ENCODE measurements at regions not wholly inside any gene's neighbourhood (a gene's known extent, or its start where the extent isn't known, plus 50 kb on each side); places are given as distances from the start of the nearest gene placed in this dataset.

DNA sequence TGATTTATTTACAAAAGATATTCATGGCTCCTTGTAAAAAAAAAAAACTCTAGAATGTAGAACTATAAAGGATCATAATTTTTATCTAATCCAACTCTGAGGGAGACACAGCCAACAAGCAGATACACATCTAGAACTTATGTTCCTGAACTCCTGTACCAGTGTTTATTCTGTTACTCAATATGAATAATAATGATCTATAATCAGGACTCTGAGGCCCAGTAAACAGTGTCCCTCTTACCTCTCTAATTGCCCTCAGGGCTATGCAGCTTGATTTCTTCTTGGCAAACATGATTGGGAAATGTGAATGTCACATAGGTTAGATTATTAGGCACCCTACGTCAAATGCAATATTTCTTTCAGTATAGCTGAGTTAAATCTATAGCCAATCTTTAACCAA lies 391.6 kb upstream of the RPS23 start:
- H3K27ac ChIP-seq (ENCODE audit: low read depth, low read length) = no peak overlapping the region
- DNase-seq (ENCODE audit: low read depth in 1 of 2, low spot score in 2 of 2) (no peak), FAIRE-seq (no peak)
- H2AFZ ChIP-seq (ENCODE audit: low read length) = no peak overlapping the region
- H2BK20ac ChIP-seq (ENCODE audit: low read length) = no peak overlapping the region
- WGBS, 2 experiments (ENCODE audit: extremely low coverage in 1 of 2, insufficient coverage in 1 of 2, insufficient read length in 1 of 2, insufficient replicate concordance in 2 of 2, low coverage in 1 of 2, low lambda C conversion rate in 2 of 2, missing lambda C conversion rate in 1 of 2) = 100% methylated on average over 1 of the region's 1 CpG; no CpG with 5 or more reads in 1 of the 2 experiments
- H3K23ac ChIP-seq (ENCODE audit: insufficient read length) = no peak overlapping the region
- H3K4me3 ChIP-seq (ENCODE audit: extremely low read depth in 1 of 4, insufficient read depth in 2 of 4, low read depth in 3 of 4, low read length in 4 of 4) = no peak overlapping the region
- no peaks in the 10 kb centered on the region; a peak in 1 of 7 replicates for H3K4me1 ChIP-seq (replicated peaks in 1 of 4; ENCODE audit: control insufficient read depth in 3 of 4, insufficient read depth in 4 of 4, low read length in 3 of 4)
- no peak overlapping the region for H3K56ac ChIP-seq (replicated peaks; ENCODE audit: insufficient read length, low read depth, low read length)
- no peak overlapping the region for H2BK120ac ChIP-seq (replicated peaks; ENCODE audit: low read depth, low read length)
- no peak overlapping the region for H3K18ac ChIP-seq (ENCODE audit: extremely low read depth, low read length)
- no peaks in the 10 kb centered on the region for H3K79me1 ChIP-seq (ENCODE audit: low read depth, low read length)
- no peak overlapping the region for H4K8ac ChIP-seq (ENCODE audit: extremely low read depth, insufficient read depth, low read length)
- H4K91ac ChIP-seq (replicated peaks; ENCODE audit: insufficient read length, low read length) = no peak overlapping the region
- no peaks in the 10 kb centered on the region for H3K79me2 ChIP-seq (ENCODE audit: control insufficient read depth in 1 of 2, insufficient read depth in 2 of 2, low read length in 2 of 2)
- CTCF ChIA-PET (ENCODE audit: partially characterized antibody) = interaction anchor here (0.7 kb wide), 1 partner anchor 8 kb away, joined by 3 read pairs; no protein-coding TSS in a partner anchor
- H2BK5ac ChIP-seq (ENCODE audit: low read depth, low read length) = no peak overlapping the region
- POLR2A ChIA-PET (ENCODE audit: partially characterized antibody) = no interaction called here
- no peak overlapping the region for H3K14ac ChIP-seq (ENCODE audit: insufficient read length)
- no peak overlapping the region for H2BK15ac ChIP-seq (ENCODE audit: low read length)
- no peak overlapping the region for H3K9ac ChIP-seq (replicated peaks in 1 of 4; ENCODE audit: extremely low read depth in 1 of 4, low read depth in 3 of 4, low read length in 3 of 4)
- no peak overlapping the region for H2AK5ac ChIP-seq (ENCODE audit: low read depth, low read length)
- peaks cover 0 to 1% (median 0%) of the 10 kb centered on the region in 4 experiments; a peak in 1 of 7 replicates for H3K27me3 ChIP-seq (replicated peaks in 1 of 4; ENCODE audit: control insufficient read depth in 3 of 4, extremely low read depth in 1 of 4, insufficient read depth in 3 of 4, low read length in 3 of 4)
- no peak overlapping the region for H3K4me2 ChIP-seq (ENCODE audit: insufficient read depth in 1 of 2, low read depth in 2 of 2, low read length in 2 of 2)
- no peak overlapping the region for H2BK12ac ChIP-seq (ENCODE audit: low read depth, low read length)
- H3K23me2 ChIP-seq (ENCODE audit: low read depth, low read length) = no peaks in the 10 kb centered on the region
- no peaks in the 10 kb centered on the region for H3K36me3 ChIP-seq (ENCODE audit: control insufficient read depth in 2 of 4, insufficient read depth in 4 of 4, low read length in 3 of 4)
- H4K20me1 ChIP-seq (replicated peaks in 1 of 2; ENCODE audit: control insufficient read depth in 1 of 2, insufficient read depth in 2 of 2, low read length in 2 of 2) = no peaks in the 10 kb centered on the region
- H4K5ac ChIP-seq (ENCODE audit: insufficient read length, low read depth, low read length) = no peak overlapping the region
- H3K9me3 ChIP-seq (ENCODE audit: insufficient read depth in 2 of 2, low read depth in 1 of 2, low read length in 1 of 2) = no peaks in the 10 kb centered on the region
- H3K4ac ChIP-seq (replicated peaks; ENCODE audit: insufficient read length, low read depth, low read length) = no peak overlapping the region
- no peak for TF ChIP-seq CREB1 (IDR thresholded peaks at IDR 0.05)
- TF ChIP-seq, protein P1, sequence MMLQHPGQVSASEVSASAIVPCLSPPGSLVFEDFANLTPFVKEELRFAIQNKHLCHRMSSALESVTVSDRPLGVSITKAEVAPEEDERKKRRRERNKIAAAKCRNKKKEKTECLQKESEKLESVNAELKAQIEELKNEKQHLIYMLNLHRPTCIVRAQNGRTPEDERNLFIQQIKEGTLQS (IDR thresholded peaks at IDR 0.05; ENCODE audit: insufficient read depth, low read depth, low read length) = no peak
- no peak for TF ChIP-seq SRF (IDR thresholded peaks at IDR 0.05; ENCODE audit: low read depth, low read length)
- TF ChIP-seq KDM5A (IDR thresholded peaks at IDR 0.05; ENCODE audit: low read length) = no peak
- TF ChIP-seq RAD21 (IDR thresholded peaks at IDR 0.05 in 1 of 2, conservative IDR thresholded peaks at IDR 0.05 in 1 of 2; ENCODE audit: low read depth in 2 of 2, low read length in 2 of 2) = no peak
- TF ChIP-seq EP300 (IDR thresholded peaks at IDR 0.05; ENCODE audit: borderline replicate concordance in 1 of 2, low read depth in 2 of 2, low read length in 2 of 2) = no peak
- no peak for TF ChIP-seq CEBPB (IDR thresholded peaks at IDR 0.05; ENCODE audit: low read depth, low read length)
- no peak for TF ChIP-seq SP4 (IDR thresholded peaks at IDR 0.05; ENCODE audit: low read length)
- TF ChIP-seq, protein P2, sequence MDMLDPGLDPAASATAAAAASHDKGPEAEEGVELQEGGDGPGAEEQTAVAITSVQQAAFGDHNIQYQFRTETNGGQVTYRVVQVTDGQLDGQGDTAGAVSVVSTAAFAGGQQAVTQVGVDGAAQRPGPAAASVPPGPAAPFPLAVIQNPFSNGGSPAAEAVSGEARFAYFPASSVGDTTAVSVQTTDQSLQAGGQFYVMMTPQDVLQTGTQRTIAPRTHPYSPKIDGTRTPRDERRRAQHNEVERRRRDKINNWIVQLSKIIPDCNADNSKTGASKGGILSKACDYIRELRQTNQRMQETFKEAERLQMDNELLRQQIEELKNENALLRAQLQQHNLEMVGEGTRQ (IDR thresholded peaks at IDR 0.05; ENCODE audit: low read length) = no peak
- no peak for TF ChIP-seq SIRT6 (IDR thresholded peaks at IDR 0.05; ENCODE audit: low read length)
- no peak for TF ChIP-seq RXRA (IDR thresholded peaks at IDR 0.05; ENCODE audit: insufficient read depth, low read depth, low read length)
- TF ChIP-seq EZH2 (IDR thresholded peaks at IDR 0.05; ENCODE audit: low read depth, low read length, severe bottlenecking) = no peak
- TF ChIP-seq BRCA1 (IDR thresholded peaks at IDR 0.05; ENCODE audit: low read depth, low read length) = no peak
- TF ChIP-seq FOSL1 (IDR thresholded peaks at IDR 0.05; ENCODE audit: insufficient read depth, low read depth, low read length) = no peak

All from H1 (cell line).